Endothelial cell of umbilical vein (primary cell): ENCODE measurements at regions not wholly inside any gene's neighbourhood (a gene's known extent, or its start where the extent isn't known, plus 50 kb on each side); places are given as distances from the start of the nearest gene placed in this dataset.

Source experiments
- BruUV-seq: library from RNA; stranded (reverse); fragments of 400-500 nt; replicated peaks from 2 replicates; lab custom pipeline; 2021; lab: Mats Ljungman, UMichigan
- CTCF ChIA-PET: fragments of 300-600, 350-600 bp; sonication (Branson Sonifier 250); formaldehyde crosslinking; loops from one replicate; lab custom pipeline; 2021; ENCODE audit warnings: antibody characterized with exemption, inconsistent platforms; lab: Charles Lee
- POLR2A ChIA-PET: fragments of 300-600, 350-600 bp; sonication (Branson Sonifier 250); formaldehyde crosslinking; loops from one replicate; lab custom pipeline; 2021; ENCODE audit warnings: antibody characterized with exemption, inconsistent platforms; lab: Charles Lee
- DNase-seq: peaks from one replicate; pipeline ENCODE4 v3.0.0-alpha.2; 2011; ENCODE audit warnings: low read depth, low spot score
- FAIRE-seq: peaks from 2 replicates; lab custom pipeline; 2011; peaks lifted over from hg19 to GRCh38; lab: Jason Lieb, UNC
- H2AFZ ChIP-seq: 2 replicates; pipeline ENCODE4 v1.6.0; 2012; ENCODE audit warnings: low read depth, low read length, control low read depth, inconsistent platforms
- H3K27ac ChIP-seq: 2 replicates; pipeline ENCODE4 v1.5.1; 2011; ENCODE audit warnings: low read depth, mild to moderate bottlenecking, control low read depth, low read length, moderate library complexity; ENCODE audit not compliant: insufficient read depth
- H3K27me3 ChIP-seq, 2 experiments: 2 replicates each; pipeline versions ENCODE4 v1.6.0 to v1.6.1; 2011; ENCODE audit warnings: low read length in 2 of 2, mixed read lengths in 1 of 2; ENCODE audit not compliant: control insufficient read depth in 2 of 2, insufficient read depth in 2 of 2
- H3K36me3 ChIP-seq, 2 experiments: 2 replicates in 1 of 2; 3 replicates in 1 of 2; pipeline ENCODE4 v1.5.1; 2011; ENCODE audit warnings: low read length in 2 of 2, mild to moderate bottlenecking in 1 of 2, moderate library complexity in 1 of 2; ENCODE audit not compliant: control insufficient read depth in 2 of 2, insufficient read depth in 2 of 2; ENCODE audit errors: extremely low read depth in 1 of 2
- H3K4me1 ChIP-seq: 3 replicates; pipeline ENCODE4 v1.5.1; 2011; ENCODE audit warnings: mild to moderate bottlenecking, low read length; ENCODE audit not compliant: control insufficient read depth, insufficient read depth; ENCODE audit errors: extremely low read depth
- H3K4me2 ChIP-seq: 2 replicates; pipeline ENCODE4 v1.6.1; 2011; ENCODE audit warnings: low read length, control low read depth, mixed read lengths; ENCODE audit not compliant: insufficient read depth
- H3K4me3 ChIP-seq, 3 experiments: fragments of 200-600 bp in 1 of 3; sonication (generic), shearing (Covaris generic) in 1 of 3; replicated peaks in 1 of 3; 2 replicates each; pipeline ENCODE4 v1.5.1; 2011 to 2016; ENCODE audit warnings: control low read depth in 3 of 3, low read length in 3 of 3, mild to moderate bottlenecking in 2 of 3, inconsistent platforms in 1 of 3, low read depth in 1 of 3, moderate library complexity in 1 of 3; ENCODE audit not compliant: insufficient read depth in 1 of 3
- H3K79me2 ChIP-seq: 2 replicates; pipeline ENCODE4 v1.6.0; 2012; ENCODE audit warnings: low read length, inconsistent platforms; ENCODE audit not compliant: control insufficient read depth, insufficient read depth
- H3K9ac ChIP-seq: replicated peaks from 2 replicates; pipeline ENCODE3; 2011; ENCODE audit warnings: low read length, control low read depth; ENCODE audit not compliant: insufficient read depth; ENCODE audit errors: extremely low read depth
- H3K9me1 ChIP-seq: replicated peaks from 3 replicates; pipeline ENCODE4 v1.6.0; 2011; ENCODE audit warnings: mild to moderate bottlenecking, low read length; ENCODE audit not compliant: control insufficient read depth, insufficient read depth; ENCODE audit errors: extremely low read depth
- H3K9me3 ChIP-seq: replicated peaks from 2 replicates; pipeline ENCODE4 v1.5.1; 2012; ENCODE audit warnings: low read length, inconsistent platforms; ENCODE audit not compliant: control insufficient read depth, insufficient read depth
- H4K20me1 ChIP-seq: replicated peaks from 2 replicates; pipeline ENCODE3; 2011; ENCODE audit warnings: mild to moderate bottlenecking, low read length; ENCODE audit not compliant: control insufficient read depth, insufficient read depth; ENCODE audit errors: extremely low read depth
- EZH2 ChIP-seq: IDR thresholded peaks from 2 replicates; pipeline ENCODE4 v1.6.1; 2012; ENCODE audit warnings: borderline replicate concordance, low read depth, mild to moderate bottlenecking, moderate library complexity, low read length, inconsistent platforms; ENCODE audit not compliant: severe bottlenecking
- FOS ChIP-seq: IDR thresholded peaks from 2 replicates; pipeline ENCODE4 v1.6.1; 2011; ENCODE audit warnings: mild to moderate bottlenecking, low read length, moderate library complexity, borderline replicate concordance; ENCODE audit not compliant: insufficient read depth
- GATA2 ChIP-seq: IDR thresholded peaks from 2 replicates; pipeline ENCODE4 v1.7.0; 2011; ENCODE audit warnings: low read depth, mild to moderate bottlenecking, moderate library complexity, mixed read lengths, low read length; ENCODE audit not compliant: insufficient read length, insufficient read depth
- JUN ChIP-seq: IDR thresholded peaks from 2 replicates; pipeline ENCODE4 v1.6.1; 2011; ENCODE audit warnings: borderline replicate concordance, low read depth; ENCODE audit not compliant: insufficient read length, insufficient read depth
- MYC ChIP-seq: IDR thresholded peaks from one replicate; pipeline ENCODE4 v1.6.1; 2011; ENCODE audit warnings: mild to moderate bottlenecking, low read depth, low read length
- POLR2A ChIP-seq: IDR thresholded peaks from 2 replicates; pipeline ENCODE4 v1.6.1; 2012; ENCODE audit warnings: low read depth, mild to moderate bottlenecking, control low read depth, low read length
- POLR2AphosphoS5 ChIP-seq: IDR thresholded peaks from 2 replicates; pipeline ENCODE4 v1.6.1; 2012; ENCODE audit warnings: low read depth, mild to moderate bottlenecking, control low read depth, low read length, moderate library complexity; ENCODE audit not compliant: insufficient read depth
- dilution Hi-C: fragments of 300-500 bp; cut with MboI; formaldehyde crosslinking; loops from one replicate; pipeline ENCODE4 v1.15.0; 2019; ENCODE audit warnings: low sequenced_read_pairs; ENCODE audit not compliant: extremely low pct_ligation_motif_present
- intact Hi-C: fragments of 100-400 bp; cut with micrococcal nuclease; formaldehyde crosslinking; loops from one replicate; pipeline ENCODE4 v1.10.0; 2022
- TF ChIP-seq, protein P1 (sequence below), 2 donors: IDR thresholded peaks; 1 replicate in 1 of 2; 2 replicates in 1 of 2; pipeline ENCODE4 v1.5.1; 2011; ENCODE audit warnings: low read length in 2 of 2, mild to moderate bottlenecking in 2 of 2, moderate library complexity in 2 of 2, control low read depth in 1 of 2, inconsistent platforms in 1 of 2, low read depth in 1 of 2; ENCODE audit not compliant: insufficient read depth in 1 of 2; ENCODE audit errors: extremely low read depth in 1 of 2
- TF ChIP-seq, protein P2 (sequence below): IDR thresholded peaks from 2 replicates; pipeline ENCODE4 v1.6.1; 2011; ENCODE audit not compliant: insufficient read depth, insufficient read length

DNA sequence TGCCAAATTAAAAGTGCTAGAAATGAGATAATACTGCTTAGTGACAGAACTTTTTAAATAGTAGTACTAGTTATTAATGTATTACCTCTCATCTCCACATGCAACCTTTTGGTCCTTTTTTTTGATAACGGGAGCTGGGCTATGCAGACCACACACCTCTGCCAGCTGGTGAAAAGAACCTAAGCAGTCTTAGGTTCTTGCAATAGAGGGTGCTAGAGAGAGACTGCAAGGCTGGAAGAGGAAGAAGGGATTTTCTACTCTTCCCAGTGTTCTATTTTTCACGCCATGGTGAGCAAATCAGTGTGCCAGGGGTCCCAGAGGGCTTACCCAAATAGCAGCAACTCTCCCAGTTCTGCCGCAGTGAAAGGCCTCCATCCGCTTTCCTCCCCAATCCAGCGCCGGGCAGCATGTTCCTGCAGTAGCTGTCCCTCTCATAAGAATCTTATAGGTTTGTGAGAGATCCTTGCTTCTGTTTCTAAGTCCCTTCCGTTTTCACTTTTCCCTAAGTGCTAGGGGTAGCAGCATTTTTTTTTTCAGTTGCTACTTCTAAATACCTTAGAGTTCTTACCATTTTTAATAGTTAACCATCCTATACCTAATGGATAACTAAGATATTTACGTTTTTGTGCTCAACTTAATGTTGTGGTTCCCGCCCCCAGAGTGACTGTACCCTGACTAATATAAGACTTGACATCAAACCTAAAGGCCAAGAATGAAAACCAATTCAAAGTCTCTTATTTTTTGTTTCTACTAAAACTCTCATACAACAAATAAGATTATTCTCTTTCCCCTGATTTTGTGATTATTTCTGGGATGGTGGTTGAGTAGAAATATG lies 69.4 kb upstream of the UBE2E3 start:
- Histone ChIP-seq H3K4me2 (no peak overlapping the region), H3K9me1 (no peaks in the 10 kb centered on the region), H3K36me3 (no peaks in the 10 kb centered on the region), H3K79me2 (no peaks in the 10 kb centered on the region), H4K20me1 (no peaks in the 10 kb centered on the region), H3K4me1 (no peaks in the 10 kb centered on the region), H3K9ac (no peak overlapping the region), H3K9me3 (no peaks in the 10 kb centered on the region), H3K27ac (no peak overlapping the region), H3K4me3 (no peak overlapping the region), H2AFZ (no peak overlapping the region), H3K27me3 (no peaks in the 10 kb centered on the region)
- dilution Hi-C loops (no loop called here), intact Hi-C loops (no loop called here)
- POLR2A ChIA-PET = no interaction called here
- no peak for DNase-seq
- no peak for FAIRE-seq
- TF ChIP-seq EZH2 (no peak), POLR2A (no peak), POLR2AphosphoS5 (no peak), FOS (no peak), MYC (no peak), JUN (no peak), GATA2 (no peak)
- TF ChIP-seq, protein P1, sequence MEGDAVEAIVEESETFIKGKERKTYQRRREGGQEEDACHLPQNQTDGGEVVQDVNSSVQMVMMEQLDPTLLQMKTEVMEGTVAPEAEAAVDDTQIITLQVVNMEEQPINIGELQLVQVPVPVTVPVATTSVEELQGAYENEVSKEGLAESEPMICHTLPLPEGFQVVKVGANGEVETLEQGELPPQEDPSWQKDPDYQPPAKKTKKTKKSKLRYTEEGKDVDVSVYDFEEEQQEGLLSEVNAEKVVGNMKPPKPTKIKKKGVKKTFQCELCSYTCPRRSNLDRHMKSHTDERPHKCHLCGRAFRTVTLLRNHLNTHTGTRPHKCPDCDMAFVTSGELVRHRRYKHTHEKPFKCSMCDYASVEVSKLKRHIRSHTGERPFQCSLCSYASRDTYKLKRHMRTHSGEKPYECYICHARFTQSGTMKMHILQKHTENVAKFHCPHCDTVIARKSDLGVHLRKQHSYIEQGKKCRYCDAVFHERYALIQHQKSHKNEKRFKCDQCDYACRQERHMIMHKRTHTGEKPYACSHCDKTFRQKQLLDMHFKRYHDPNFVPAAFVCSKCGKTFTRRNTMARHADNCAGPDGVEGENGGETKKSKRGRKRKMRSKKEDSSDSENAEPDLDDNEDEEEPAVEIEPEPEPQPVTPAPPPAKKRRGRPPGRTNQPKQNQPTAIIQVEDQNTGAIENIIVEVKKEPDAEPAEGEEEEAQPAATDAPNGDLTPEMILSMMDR (IDR thresholded peaks at IDR 0.05; ENCODE audit: extremely low read depth in 1 of 2, insufficient read depth in 1 of 2, low read depth in 1 of 2, low read length in 2 of 2) = no peak
- TF ChIP-seq, protein P2, sequence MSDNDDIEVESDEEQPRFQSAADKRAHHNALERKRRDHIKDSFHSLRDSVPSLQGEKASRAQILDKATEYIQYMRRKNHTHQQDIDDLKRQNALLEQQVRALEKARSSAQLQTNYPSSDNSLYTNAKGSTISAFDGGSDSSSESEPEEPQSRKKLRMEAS = no peak
- BruUV-seq = no TSS peak
- CTCF ChIA-PET = interaction anchor here (1.6 kb wide), 1 partner anchor 785 kb away, joined by 3 read pairs; no protein-coding TSS in a partner anchor
